Central memory CD4-positive, alpha-beta T cell (primary cell): ENCODE measurements at regions not wholly inside any gene's neighbourhood (a gene's known extent, or its start where the extent isn't known, plus 50 kb on each side); places are given as distances from the start of the nearest gene placed in this dataset.

Source experiments
- DNase-seq: peaks from one replicate; pipeline ENCODE4 v3.0.0; 2022

DNA sequence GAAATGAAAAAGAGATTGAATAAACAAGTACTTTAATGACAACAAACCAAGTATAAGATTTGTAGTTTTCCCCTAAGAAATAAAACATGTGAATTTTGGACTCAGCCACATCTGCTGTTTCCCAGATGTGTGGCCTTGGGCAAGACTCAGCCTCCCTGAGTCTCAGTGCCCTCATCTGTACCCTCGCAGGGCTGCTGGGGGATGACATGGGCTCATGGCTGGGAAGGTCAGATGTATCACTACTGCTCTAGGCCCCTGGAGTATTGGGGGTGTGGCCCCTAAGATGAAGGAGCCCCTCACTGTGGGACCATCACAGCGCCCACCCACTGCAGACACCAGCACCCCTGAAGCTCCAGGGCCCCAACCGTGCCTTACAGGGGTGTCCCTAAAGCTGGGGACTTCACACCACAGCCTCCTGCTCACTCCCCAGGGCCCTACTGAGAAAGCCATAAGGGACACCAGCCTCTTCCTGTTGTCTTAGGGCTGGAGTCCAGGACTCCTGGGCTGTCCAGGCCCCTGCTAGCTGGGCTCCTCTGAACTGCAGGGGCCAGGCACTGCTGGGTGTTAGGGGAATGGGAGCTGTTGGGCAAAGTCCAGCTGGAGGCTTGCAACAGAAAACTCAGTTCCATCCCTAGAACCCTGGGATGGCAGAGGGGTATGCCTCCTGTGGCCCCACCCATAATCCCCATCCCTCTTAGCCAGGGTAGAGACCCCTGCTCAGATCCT is 104.0 kb upstream of the WNT4 start:
- no peak for DNase-seq

DNA sequence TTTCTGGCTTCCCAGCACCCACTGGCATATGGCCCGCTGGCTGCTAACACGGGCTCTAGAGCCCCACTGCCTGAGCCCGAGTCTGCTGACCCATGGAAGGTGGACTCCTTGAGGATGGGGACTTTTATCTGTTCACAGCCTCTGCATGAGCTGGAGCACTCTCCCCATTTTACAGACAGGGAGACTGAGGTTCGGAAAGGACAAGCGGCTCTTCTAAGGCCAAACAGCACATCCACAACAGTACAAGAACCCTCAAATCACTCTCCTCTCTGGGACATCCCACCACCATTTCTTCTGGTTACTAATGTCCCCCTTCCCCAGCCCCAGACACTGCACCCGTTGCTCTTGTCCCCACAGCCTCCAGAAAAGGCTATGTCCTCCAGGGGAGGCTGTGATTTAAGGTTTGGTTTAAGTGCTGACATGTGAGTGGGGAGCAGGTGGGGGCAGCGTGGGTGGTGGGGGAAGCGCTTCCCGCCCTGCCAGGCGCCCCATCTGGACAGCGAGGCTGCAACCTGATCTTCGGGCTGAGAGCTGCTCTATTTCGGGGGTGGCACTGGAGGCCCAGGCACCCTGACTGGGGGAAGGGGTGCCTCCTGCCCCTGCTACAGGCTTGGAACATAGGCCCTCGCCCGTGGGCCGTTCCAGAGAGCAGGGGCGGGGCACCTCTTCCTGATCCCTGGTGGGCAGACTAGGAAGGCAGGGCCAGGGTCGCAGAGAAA is 104.8 kb upstream of the WNT4 start:
- DNase-seq = no peak

DNA sequence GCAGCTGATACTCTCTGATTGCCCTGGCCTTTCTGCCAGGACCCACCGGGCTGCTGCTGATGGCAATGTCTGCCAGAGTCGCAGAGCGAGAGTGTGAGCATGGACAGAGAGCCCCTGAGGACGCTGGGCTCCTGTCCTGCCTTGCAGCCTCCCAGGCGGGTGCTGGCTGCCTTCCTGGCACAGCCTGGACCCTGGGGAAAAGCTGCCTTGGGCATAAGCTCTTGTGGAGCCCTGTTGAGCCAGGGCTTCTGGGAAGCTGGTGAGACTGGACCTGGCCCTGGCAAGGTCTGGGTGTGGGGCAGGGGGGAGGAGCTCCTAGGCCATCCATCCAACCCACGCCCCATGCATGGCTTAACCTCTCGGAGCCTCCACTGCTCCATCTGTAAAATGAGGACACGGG is 105.8 kb upstream of the WNT4 start:
- no peak for DNase-seq

GRCh38 chr1:22249928-22250680 is 107.2 kb upstream of the WNT4 start:
- DNase-seq = no peak

GRCh38 chr1:22250724-22251123 is 107.8 kb upstream of the WNT4 start:
- DNase-seq = no peak

DNA sequence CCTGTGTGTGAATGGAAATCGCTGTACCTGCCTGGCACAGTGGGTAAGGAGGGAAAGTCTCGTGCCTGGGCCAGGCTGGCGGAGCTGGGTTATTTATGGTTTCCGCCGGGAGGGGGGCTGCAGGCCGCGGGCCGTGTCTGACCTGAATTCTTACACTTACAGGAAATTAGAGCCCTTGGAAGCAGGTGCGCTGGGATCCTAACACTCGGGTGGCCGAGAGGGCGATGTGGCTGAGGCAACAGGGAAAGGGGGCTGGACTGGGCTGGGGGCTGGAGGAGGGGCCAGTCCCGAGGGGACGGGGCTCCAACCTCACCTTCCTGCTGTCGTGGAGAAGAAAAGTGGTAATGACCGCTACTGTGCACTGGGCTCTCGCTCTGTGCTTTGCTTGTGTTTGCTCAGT is 109.4 kb upstream of the WNT4 start:
- no peak for DNase-seq

GRCh38 chr1:22253012-22253790 is 110.3 kb upstream of the WNT4 start:
- no peak for DNase-seq

DNA sequence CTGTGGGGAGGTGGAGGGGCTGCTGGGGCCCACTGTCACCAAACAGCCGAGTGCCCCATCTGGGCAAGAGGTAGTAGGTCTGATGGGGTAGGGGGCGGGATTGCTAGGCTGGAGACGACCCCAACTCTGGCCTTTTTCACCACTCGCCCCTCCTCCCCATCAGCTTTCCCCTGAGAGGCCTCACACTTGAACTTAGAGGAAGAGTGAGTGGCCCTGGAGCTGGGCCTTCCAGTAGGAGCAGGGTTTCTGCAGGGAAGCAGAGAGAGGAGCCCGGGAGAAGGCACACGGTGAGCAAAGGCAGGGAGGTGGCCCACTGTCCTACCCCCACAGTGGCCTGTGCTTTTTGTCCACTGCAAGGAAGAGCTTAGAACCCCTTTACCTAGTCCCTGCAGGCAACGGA is 111.9 kb upstream of the WNT4 start:
- no peak for DNase-seq

DNA sequence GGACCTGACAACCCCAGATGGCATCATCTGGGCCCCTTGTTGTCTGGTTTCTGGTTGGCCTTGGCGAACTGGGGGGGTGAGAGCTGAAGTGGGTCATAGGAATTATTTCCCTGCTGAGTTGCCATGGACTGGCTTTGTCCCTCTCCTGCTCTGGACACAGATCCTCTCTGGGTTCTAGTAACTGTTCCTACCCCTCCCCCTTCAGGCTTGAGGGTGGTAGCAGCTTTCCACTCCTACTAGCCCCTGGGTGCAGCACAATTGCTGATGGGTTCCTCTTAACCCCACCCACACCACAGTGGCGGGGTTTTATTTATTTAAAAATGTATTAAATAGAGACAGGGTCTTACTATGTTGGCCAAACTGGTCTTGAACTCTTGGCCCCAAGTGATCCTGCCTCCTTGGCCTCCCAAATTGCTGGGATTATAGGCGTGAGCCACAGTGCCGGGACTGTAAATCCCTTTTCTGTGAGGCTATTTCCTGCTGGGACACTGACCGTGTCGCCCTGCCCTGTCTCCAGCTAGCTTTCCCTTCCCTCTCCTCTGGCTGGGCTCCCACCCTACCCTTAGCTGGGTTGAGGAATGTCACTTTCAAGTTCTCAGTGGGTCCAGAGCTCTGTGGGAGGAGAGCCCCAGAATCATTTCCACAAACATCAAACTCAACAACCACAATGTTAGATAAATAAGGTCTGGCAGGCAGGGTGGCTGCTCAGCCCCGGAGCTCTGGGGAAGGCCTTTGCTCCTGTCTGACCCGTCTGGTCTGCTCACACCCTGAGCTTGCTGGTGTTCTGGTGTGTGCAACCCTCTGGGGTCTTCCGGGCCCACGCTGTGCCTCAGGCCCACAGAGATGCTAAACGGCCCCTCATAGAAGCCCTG is 112.7 kb upstream of the WNT4 start:
- DNase-seq = no peak

DNA sequence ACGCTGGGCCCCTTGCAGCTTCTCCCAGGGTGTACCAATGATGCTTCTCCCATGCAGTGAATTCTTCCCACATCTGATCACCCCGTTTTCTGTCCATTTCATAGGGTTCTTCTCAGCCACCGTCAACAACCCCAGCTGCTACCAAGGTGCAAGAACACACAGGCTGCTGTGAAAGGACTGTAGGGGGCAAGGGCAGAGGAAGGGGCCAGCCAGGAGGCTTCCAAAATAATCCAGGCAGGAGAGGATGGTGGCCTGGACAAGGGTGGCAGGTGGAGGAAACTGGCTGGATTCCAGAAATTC is 113.3 kb upstream of the WNT4 start:
- no peak for DNase-seq

DNA sequence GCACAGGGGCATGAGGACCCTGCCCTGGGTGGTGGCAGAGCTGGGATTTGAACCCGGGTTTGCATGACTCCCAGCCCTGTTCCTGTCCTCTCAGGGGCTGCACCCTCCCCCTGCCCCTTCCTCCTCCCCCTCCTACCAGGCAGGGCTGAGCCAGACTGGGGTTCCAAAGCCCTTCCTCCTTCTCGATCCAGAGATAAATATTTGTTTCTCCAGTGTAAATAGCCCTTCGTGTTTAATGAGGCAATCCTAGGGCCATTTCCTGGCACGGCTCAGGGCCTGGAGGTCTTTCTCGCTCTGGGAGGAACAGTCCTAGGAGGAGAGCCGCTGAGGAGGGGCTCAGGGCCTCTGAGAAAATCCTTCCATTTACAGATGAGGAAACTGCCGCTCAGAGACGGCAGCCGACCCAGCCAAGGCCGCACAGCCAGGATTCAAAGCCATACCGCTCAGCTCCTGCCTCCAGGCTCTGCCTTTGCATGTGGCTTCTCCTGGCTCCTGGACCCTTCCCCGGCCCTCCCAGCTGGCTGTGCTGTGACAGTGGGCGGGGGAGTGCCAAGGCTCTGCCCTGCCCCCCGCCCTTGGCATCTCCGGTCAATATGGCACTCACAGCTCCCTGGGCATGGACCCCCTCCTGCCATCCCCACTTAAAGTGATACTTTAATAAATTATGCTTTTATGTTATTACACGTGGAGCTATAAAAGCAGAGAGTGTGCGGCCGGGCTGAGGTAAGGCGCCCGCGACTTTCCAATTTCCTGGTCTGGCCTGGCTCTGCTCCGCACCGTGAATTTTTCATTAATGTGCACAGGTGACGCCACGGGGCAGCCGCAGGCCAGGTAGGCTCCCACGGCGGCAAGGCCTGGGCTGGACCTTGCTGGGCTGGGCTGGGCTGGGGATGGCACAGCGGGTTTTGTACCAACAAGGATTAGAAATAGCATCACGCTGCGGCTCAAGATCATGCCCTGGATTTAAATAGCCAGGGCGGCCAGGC is 114.7 kb upstream of the WNT4 start:
- no peak for DNase-seq

DNA sequence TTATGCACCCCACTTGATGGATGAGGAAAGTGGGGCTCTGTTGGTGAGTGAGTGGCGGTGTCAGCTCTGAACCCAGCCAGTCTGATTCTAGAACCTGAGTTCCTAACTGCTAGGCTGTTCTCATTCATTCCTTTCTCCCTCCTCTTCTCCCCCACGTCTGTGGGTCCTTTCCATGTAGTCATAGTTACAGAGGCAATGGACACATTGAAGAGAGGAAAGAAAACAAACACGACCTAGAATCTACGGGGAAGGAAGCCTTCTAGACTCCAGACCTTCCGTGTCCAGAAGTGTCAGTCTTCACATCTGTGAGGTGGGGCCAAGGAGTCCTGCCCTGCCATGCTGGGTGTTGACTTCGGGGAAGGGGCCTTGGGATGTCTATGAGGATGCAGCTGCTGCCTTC is 115.8 kb upstream of the WNT4 start:
- no peak for DNase-seq

- no peak for DNase-seq
These were observed 116.8 kb upstream of the WNT4 start for GRCh38 chr1:22259551-22260282.

DNA sequence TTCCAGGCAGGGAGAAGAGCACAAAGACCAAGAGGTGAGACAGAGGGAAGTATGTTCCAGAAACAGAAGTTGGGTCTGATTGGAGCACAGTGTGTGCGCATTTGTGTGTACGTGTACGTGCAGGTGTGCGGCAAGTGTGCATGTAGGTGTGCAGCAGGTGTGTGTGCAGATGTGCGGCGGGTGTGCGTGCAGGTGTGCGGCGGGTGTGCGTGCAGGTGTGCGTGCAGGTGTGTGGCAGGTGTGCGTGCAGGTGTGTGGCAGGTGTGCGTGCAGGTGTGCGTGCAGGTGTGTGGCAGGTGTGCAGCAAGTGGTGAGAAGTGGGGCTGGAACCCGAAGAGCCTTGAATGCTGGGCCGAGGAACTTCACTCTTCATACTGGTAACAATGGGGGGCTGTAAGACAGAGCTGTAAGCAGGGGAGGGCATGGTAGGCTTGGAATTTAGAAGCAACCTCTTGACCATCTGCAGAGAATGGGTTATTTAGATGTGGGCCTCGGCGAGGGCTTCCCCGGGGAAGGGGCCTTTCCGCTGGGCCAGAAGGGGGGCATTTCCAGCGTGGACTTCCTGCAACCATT is 118.0 kb upstream of the WNT4 start:
- no peak for DNase-seq

DNA sequence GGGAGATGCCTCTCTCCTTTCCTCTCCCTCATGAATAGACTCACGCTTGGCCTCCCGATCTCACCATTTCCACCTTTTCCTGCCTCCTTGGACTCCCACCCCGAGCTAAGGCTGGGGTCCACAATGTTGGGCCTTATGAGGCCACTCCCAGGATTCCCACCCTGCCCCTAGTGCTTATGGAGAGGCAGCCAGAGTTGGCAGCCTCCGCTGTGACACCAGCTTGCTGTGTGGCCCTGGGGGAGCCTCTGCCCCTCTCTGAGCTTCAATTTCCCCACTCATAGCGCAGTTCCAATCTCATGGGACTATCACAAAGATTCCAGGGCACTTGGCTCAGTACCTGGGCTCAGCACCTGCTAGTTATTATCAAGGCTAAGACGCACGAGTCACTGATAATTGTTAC is 118.7 kb upstream of the WNT4 start:
- no peak for DNase-seq

DNA sequence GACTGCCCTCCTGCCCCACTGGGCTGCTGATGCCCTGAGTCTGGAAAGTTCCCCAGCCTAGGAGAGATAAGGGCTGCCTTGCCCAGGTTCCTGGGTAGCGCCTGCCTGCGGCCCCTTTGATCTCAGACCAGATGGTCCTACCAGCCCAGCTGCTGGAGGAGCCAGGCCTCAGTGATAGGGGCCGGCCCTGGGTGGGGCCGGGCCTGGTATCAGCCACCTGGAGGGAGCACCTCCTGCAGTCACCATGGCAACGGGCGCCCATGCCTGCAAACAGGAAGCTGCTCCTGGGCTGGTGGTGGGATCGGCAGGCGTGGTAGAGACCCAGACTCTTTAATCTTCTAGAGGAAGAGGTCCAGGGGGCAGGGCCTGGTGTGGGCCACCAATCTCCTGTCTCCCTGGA is 119.7 kb upstream of the WNT4 start:
- no peak for DNase-seq

- DNase-seq = no peak
These were observed 120.5 kb upstream of the WNT4 start for GRCh38 chr1:22263359-22263758.

DNA sequence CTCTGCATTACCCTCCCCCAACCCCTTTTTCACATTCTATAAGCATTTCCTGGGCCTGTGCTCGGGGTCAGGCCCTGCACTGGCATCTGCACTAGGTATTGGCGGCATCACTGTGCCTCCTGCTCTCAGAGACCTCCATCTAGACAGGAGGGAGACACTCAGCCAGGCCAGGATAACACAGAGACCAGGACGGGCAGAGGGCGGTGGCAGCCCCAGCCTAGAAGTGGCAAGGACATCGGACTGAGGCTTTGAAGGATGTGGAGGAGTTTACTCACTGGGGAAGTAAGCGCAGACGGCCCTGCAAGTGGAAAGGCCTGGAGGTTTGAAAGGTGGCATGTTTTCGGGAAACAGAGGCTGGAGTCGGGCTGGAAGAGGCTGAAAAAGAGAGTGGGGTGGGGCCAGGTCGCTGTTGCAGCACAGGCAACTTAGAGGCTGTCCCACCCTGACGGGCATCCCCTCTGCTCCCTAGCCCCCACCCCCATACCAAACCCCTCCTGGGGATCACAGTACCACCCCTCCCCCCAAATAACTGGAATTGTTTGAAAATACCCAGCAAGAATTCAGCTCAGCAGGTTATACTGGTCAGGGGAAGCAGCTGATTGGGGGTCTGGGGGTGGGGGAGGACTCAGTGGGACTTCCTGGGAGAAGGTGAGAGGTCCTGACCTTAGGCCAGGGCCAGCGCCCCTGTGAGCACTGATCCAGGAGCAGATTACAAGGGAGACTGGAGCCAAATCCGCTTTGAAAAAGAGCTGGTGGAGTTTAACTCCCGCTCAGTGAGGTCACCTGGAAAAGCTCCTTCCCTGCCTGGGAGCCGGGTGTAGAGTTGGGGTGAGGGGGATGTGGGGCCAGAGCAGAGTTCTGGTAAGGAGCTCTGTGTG is 121.8 kb upstream of the WNT4 start:
- DNase-seq = no peak

- no peak for DNase-seq
These were observed 123.2 kb upstream of the WNT4 start for GRCh38 chr1:22266141-22266540.
